ENCODE measurements at regions not wholly inside any gene's neighbourhood (a gene's known extent, or its start where the extent isn't known, plus 50 kb on each side); places are given as distances from the start of the nearest gene placed in this dataset.

- TF ChIP-seq CTCF (IDR thresholded peaks at IDR 0.05) (no peak), POLR2A (IDR thresholded peaks at IDR 0.05) (no peak)
These were observed 718.9 kb downstream of the ARAP2 start for GRCh38 chr4:35525192-35525978.

Data from right lobe of liver (tissue), 4 donors.